NB4 (cell line): ENCODE measurements at regions not wholly inside any gene's neighbourhood (a gene's known extent, or its start where the extent isn't known, plus 50 kb on each side); places are given as distances from the start of the nearest gene placed in this dataset.

Experiments
- POLR2A ChIP-seq: IDR thresholded peaks from 2 replicates; pipeline ENCODE4 v1.6.1; 2011; ENCODE audit warnings: mild to moderate bottlenecking; ENCODE audit not compliant: insufficient read length; ENCODE audit errors: extremely low read depth
- TF ChIP-seq, protein P1 (sequence below): IDR thresholded peaks from one replicate; pipeline ENCODE4 v1.5.1; 2012; ENCODE audit warnings: low read depth, low read length

GRCh38 chr10:8460626-8461025, 406.1 kb downstream of the GATA3 start:
- no peak for TF ChIP-seq POLR2A
- TF ChIP-seq, protein P1, sequence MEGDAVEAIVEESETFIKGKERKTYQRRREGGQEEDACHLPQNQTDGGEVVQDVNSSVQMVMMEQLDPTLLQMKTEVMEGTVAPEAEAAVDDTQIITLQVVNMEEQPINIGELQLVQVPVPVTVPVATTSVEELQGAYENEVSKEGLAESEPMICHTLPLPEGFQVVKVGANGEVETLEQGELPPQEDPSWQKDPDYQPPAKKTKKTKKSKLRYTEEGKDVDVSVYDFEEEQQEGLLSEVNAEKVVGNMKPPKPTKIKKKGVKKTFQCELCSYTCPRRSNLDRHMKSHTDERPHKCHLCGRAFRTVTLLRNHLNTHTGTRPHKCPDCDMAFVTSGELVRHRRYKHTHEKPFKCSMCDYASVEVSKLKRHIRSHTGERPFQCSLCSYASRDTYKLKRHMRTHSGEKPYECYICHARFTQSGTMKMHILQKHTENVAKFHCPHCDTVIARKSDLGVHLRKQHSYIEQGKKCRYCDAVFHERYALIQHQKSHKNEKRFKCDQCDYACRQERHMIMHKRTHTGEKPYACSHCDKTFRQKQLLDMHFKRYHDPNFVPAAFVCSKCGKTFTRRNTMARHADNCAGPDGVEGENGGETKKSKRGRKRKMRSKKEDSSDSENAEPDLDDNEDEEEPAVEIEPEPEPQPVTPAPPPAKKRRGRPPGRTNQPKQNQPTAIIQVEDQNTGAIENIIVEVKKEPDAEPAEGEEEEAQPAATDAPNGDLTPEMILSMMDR: no peak
